ENCODE measurements at regions not wholly inside any gene's neighbourhood (a gene's known extent, or its start where the extent isn't known, plus 50 kb on each side); places are given as distances from the start of the nearest gene placed in this dataset.

DNA sequence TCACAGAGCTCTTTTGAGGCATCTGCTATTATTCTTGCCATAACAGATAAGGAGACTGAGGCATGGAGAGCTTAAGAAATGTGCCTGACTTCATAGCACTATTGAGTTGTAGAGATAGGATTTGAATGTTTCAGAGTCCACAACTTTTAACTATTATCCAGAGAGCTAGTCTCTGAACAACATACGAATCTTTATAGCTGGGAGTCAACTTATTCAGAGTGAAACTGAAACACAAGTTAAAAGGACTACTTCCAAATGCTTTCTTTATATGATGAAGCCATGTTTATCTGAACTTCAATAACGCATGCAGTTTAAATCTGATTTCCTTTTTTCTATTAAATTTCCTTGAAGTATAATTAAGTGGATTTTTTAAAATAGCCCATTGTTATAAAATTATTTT, 268.8 kb downstream of the IKZF2 start:
- TF ChIP-seq EZH2phosphoT487 (IDR thresholded peaks at IDR 0.05; ENCODE audit: insufficient read depth, low read depth): no peak
- no peak for TF ChIP-seq EZH2 (IDR thresholded peaks at IDR 0.05; ENCODE audit: insufficient read depth, poor library complexity, severe bottlenecking)
